Stimulated activated CD8-positive, alpha-beta memory T cell treated with anti-CD3 and anti-CD28 coated beads, Interleukin-4, amount 100 ng/mL, for 48 hours (primary cell): ENCODE measurements at regions not wholly inside any gene's neighbourhood (a gene's known extent, or its start where the extent isn't known, plus 50 kb on each side); places are given as distances from the start of the nearest gene placed in this dataset.
"Not testable (repeated sequence)": the region's sequence is repeated elsewhere in the genome, so short reads cannot be mapped to it uniquely, and the experiment has no call there.

Source experiments
- DNase-seq: peaks from one replicate; pipeline ENCODE4 v3.0.0-alpha.2; 2020

DNA sequence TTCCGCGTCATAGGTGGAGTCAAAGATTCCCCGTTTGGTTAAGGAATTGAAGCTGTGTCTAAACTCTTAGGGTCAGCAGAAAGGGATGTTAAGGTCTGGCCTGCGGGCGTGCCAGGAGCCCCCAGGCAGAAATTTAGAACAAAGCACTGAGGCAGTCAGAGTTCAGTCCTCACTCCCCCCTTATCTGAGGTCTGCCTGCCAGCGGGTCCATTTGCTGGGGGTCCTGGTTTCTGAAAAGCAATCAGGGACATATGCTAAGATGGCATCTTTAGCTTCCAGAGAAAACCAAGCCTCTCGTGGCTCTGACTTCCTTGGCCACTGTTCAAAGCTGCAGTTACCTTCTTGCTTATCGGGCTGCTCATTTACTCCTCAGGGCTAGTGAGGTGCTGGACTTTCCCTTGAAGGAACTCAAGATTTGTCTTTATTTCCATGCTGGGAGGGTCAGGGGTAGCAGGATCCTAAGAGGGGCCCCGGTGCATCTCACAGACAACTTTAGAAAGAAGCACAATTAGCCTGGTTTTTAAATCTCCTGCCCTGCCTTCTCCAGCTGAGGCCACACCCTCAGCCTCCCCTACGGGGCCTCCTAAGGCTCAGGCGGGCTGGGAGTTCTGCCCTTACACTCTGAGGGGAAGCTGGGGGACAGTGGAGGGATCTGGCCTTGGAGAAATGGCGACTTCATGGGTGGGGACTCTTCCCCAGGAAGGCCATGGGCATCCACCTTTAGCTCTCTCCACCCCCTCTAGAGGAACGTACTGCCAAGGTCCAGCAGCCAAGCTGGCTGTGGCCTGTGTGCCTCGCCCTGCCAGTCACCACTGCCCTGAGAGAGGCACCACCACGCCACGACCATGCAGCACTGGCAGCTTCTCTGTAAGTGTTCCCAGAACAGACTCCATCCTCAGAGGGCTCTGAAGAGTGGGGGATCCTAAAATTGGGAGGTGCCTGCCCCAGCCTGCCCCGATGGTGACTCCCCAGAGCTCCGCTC is 121.1 kb upstream of the MTLN start:
- not testable (repeated sequence) for DNase-seq

DNA sequence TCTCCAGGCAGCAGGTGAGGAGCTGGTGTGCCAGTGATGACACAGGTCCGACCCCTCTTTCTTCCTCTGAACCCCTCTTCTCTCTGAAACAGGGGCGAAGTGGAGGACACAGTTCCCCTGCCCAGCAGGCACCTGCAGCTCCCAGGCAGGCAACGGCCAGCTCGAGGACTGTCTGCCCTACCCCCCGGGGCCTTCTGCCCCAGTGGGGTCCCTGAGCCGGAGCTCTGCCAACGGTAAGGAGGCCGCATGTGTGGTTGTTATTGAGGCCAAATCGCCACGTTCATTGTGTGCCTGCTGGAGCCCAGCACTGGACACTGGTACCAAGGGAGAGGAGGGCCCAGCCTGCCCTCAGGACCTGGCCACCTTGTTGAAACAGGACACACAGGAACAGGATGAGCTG is 119.3 kb upstream of the MTLN start:
- not testable (repeated sequence) for DNase-seq

DNA sequence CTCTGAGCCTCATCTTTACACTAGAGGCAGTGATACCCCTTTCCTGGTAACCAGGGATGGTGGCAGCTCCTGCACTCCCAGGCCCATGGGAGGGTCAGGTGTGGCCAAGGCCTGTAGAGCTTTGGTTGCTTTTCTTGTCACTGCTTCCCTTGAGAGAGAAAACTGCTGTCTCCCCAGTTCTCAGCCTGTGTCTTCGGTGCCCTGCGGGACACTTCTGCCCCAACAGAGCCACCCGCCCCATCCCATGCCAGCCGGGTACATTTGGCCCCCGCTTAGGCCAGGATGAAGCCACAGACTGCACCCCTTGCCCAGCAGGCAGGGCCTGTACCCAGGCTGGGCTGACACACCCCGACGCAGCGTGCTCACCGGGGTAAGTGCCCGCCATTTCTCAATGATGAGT is 117.4 kb upstream of the MTLN start:
- DNase-seq, result not testable (repeated sequence)

DNA sequence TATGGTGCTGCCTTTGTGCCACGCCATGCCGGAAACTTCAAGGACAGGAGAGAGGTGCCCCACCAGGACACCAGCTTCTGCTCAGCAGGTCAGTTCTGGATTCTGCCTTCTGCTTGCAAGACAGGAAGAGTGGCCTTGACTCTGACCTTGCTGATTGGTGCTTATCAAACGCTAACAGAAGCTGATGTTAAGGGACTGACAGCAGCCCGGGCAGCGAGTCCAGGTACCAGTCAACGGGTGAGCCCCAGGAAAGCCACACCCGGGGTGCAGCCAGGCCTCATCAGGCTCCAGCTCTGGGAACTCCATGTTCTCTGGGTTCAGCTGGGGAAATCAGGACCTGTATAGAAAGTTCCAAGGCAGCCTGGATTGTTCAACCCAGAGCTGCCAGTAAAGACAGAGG is 116.8 kb upstream of the MTLN start:
- DNase-seq, result not testable (repeated sequence)

DNA sequence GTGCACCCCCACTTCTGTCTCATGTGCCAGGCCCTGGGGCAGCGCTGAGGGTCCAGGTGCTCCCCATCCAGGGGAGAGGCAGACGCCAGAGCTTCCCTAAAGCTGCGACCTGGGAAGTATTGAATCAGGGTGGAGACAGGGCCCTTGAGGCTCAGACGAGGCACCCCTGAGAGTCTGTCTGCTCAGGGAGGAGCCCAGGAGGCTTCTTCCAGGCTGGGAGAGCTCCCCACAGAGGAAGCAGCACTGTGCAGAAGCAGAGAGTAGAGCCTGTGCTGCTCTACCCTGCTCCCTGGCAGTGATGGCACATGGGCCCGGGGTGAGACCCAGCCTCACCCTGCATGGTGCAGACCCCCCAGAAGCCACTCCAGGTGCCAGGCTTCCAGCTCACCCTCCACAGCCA is 116.3 kb upstream of the MTLN start:
- DNase-seq, result not testable (repeated sequence)

DNA sequence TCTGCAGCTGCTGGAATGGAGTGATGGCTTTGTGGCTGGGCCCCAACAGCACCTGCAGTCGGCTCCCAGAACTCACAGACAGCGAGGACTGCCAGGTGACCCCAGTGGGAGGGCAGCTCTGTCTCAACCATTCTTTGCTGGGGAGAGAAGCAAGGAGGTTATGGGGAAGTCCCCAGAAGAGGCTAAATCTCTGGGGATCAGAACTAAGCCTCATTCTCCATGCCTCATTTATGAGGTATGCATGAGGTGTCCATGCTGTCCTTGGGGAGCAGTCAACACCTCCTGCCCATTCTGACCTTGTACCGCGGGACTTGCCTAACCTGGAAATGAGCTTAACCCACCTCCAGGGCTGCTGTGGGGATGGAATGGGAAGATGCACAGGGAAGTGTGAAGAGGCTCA is 111.5 kb upstream of the MTLN start:
- DNase-seq, result not testable (repeated sequence)

DNA sequence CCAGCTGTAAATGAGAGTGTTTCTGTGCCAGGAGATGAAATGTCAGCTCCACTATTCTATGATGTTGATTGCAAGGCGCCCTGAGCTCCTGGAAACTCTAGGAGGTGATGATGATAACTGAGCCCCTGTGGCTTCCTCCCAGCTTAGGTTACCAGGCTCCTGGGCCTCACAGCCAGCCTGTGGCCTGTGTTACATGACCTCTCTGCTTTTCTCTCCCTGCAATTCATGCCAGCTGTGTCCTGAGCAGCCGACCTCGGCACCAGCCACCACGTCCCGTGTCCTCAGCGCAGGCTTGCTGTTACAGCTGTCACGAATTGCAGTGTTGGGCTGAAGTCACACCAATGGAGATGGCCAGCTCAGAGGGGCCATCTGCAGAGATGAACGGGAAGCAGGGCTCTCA is 110.2 kb upstream of the MTLN start:
- not testable (repeated sequence) for DNase-seq

DNA sequence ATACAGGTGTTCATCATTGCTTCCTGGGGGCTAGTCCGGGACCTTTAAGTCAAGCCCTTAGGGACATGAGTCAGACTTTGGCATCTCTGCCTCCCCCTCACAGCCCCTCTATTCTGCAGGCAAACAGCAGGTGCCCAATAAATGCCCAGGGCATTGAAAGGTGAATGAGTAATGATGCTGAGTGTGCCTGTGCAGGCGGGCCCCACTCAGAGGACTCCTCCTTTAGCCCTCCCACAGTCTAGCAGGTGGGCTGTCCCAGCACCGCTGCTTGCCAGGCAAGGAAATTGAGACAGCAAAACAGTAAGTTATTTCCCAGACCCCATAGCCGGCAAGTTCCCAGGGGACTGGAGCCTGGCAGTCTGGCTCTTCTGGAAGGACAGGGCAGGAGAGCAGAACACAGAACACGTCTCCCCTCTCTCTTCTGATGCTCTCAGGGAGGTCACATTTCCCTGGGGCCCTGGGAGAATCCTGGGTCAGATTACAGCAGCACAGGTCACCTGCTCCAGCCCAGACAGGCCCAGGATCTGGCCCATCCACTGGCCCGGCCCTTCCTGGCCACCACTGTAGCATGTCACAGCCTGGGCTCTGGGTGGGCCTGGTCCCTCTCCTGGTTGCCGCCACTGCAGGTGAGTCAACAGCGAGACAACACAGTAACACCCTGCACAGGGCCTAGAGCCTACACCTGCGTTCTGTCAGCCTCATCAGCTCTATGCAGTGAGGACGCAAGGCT is 108.7 kb upstream of the MTLN start:
- DNase-seq, result not testable (repeated sequence)

DNA sequence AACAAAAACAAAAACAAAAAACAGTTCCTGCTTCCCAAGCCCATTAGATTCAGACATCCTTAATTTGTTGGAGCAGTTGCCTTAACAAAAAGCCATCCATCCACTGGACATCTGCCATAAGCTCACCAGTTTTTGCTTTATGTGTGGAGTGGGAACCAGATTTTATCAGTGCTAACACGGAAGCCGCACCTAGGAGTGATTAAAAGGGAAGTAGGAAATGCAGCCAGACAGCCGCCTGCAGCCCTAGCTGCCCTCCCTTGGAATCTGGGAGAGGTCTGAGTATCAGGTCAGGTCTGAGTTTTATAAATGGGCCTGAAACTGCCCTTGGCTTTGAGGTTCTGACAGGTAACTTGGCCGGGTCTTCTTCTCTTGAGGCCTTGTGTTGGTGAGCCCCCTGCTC is 106.6 kb upstream of the MTLN start:
- not testable (repeated sequence) for DNase-seq

DNA sequence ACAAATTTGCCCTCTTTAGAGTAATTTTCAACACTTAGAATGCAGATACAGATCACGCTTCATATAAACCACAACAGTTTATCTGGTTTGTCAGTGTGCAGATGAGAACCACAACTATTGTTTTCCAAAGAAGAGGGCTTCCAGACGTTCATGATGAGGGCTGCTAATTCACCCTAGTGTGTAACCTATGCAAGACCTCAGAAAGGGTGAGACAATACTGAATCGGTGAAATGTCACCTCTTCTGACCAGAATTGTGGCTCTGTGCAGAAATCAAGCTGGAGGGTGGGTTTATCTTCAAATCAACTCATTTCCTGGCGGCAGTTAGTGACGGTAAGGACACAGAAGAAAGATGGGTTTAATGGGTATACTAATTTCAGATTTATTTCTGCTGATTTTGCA is 105.0 kb upstream of the MTLN start:
- DNase-seq, result not testable (repeated sequence)

DNA sequence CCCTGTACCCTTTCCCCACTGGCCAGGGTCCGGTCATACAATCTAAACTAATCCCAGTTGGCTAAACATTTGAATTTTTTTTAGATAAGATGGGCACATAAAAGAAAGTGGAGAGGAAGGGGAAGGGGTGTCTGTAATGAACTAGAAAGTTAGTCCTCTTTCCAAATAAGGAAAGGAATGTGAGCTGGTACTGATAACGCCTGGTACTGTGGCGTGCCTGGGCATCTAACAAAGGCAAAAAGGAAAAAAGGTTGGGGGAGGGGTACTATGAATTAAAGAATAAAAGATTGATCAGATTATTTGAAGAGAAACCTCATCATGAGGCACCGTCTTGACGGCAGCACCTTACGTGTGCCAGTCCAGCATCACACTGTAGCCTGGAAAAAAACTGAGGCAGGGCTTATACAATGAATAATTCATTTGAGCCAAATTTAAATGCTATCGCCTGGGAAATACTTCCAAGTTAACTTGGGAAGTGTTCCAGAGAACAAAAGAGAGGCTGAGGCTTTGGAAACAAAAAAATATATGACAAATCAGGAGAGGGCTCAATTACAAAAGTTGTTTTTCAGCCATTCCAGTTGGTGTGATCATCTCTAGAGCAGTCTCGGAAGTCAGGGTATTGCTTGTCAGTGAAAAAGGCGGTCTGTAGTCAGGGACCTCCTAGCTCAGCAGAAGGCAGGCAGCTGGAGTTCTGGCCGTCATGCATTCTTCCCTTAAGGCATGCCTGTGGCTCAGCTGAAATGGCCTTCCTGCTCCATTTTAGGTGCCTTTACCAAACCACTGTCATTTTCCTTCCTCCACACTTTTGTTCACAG is 103.9 kb upstream of the MTLN start:
- not testable (repeated sequence) for DNase-seq

DNA sequence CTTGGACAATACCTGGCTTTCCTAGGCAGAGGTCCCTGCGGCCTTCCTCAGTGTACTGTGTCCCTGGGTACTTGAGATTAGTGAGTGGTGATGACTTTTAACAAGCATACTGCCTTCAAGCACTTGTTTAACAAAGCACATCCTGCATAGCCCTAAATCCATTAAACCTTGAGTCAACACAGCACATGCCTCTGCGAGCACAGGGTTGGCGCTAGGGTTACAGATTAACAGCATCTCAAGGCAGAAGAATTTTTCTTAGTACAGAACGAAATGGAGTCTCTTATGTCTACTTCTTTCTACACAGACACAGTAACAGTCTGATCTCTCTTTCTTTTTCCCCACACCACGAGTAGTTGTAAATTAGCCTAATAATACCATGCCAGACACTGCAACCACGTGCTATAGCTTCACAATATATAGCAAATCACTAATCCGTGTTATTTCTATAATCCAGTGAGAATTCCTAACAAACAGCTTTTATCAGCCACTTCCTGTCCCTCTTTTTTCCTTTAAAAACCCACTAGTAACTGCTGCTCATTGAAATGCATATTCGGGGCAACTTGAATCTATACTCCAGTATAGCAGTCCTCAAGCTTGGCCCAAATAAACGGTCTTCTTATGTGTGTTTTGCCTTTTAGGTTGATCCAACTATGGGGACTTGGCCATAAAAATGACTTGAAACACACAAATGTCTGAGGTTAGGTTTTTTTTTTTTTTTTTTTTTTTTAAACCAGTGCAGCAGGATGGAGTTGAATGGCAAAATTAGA is 102.9 kb upstream of the MTLN start:
- DNase-seq, result not testable (repeated sequence)

DNA sequence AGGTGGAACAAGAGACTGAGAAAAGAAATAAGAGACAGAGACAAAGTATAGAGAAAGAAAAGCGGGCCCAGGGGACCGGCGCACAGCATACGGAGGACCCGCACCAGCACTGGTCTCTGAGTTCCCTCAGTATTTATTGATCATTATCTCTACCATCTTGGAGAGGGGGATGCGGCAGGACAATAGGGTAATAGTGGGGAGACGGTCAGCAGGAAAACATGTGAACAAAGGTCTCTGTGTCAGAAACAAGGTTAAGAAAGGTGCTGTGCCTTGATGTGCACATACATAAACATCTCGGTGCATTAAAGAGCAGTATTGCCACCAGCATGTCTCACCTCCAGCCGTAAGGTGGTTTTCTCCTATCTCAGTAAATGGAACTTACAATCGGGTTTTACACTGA is 102.1 kb upstream of the MTLN start:
- not testable (repeated sequence) for DNase-seq

DNA sequence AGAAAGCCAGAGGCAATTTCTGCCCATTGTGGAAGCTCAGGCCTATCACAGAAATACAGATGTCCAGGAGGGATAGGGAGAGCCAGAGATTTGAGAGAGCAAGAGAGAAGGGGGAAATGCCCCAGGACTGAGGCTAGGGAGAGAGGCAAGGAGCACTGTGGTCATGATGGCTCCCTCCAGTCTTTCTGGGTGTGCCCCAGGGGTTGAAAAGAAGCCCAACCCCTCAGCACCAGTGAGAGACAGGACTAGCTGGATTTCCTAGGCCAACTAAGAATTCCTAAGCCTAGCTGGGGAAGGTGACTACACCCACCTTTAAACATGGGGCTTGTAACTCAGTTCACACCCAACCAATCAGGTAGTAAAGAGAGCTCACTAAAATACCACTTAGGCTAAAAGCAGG is 100.7 kb upstream of the MTLN start:
- DNase-seq, result not testable (repeated sequence)

DNA sequence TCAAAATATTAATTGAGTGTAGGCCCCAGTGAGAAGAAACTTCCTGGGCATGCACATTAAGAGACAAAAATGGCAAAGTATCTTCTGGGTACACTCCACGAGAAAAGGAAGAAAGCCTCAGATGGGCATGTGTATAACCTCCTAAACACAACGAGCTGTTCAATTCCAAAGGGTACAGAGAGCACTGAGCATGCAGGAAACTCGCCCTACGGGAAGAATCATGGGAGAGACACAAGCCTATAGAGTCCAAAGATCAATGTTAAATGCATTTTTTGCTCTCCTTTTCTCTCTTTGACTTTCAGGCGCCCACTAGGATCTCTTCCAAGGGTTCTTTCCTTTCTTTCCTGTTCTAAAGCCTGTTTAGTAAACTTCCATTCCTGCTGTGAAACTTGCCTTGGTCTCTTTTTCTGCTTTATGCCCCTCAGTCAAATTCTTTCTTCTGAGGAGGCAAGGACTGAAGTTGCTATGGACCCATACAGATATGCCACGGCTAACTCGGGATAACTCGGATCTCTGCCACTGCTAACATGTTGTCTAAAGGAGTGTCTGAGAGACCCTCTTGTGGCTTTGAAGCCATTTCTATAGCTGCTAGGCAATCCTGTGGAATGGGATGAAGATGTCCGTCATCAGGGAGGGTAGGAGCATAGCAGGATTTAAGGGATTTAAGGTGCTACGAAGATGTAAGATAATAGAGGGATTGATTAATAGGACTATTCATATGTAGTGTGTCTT is 99.5 kb upstream of the MTLN start:
- DNase-seq, result not testable (repeated sequence)

DNA sequence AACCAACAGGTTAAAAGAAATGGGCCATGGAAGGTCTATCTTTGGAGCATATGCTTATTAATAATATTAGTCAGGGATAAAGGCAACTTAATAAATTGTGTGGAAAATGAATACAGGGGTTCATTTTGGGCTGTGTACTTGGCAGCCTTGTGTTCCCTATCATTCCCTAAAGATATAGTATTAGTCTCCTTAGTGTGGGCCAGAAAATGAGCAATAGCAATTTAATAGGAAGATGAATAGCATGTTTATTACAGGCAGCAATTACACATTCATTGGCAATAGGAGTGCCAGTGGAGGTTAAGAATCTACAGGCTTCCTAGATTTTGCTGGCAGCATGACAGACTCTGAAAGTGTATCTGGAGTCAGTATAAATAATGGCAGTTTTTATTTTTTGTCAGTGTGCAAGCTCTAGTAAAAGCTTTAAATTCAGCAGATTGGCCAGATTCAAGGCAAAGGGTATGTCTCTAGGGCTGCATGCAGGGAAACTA is 98.7 kb upstream of the MTLN start:
- not testable (repeated sequence) for DNase-seq

DNA sequence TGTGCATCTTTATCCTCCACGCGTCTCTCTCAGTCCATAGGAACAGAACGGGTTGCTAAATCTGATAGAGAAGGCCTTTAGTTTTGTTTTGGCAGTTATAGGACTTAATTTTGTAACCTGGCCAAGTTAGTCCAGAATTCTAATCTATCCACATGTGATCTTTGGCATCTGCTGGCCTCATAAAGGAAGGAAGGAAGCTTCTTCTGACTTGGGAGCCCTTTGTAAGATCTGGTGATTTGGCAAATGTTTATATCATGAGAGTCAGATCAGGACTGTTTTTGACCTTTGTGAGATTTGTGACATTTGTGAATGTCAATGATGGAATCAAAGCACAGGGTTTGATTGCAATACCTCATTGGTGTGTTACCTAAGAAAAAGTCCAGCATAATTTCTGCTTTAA is 96.4 kb upstream of the MTLN start:
- not testable (repeated sequence) for DNase-seq

DNA sequence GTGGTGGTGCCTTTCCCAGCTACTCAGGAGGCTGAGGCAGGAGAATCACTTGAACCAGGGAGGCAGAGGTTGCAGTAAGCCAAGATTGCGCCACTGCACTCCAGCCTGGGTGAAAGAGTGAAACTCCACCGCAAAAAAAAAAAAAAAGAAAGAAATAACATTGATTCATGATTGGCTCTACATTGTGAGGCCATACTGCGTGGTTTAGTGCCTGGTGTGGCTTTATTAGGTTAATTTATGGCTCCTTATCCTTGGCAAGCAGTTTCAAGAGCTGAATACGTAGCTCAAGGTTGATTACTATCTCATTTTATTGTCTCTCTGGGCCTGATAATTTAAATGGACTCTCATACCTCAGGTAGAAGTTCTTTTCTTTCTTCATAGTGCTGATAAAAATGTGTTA is 80.5 kb upstream of the MTLN start:
- not testable (repeated sequence) for DNase-seq

DNA sequence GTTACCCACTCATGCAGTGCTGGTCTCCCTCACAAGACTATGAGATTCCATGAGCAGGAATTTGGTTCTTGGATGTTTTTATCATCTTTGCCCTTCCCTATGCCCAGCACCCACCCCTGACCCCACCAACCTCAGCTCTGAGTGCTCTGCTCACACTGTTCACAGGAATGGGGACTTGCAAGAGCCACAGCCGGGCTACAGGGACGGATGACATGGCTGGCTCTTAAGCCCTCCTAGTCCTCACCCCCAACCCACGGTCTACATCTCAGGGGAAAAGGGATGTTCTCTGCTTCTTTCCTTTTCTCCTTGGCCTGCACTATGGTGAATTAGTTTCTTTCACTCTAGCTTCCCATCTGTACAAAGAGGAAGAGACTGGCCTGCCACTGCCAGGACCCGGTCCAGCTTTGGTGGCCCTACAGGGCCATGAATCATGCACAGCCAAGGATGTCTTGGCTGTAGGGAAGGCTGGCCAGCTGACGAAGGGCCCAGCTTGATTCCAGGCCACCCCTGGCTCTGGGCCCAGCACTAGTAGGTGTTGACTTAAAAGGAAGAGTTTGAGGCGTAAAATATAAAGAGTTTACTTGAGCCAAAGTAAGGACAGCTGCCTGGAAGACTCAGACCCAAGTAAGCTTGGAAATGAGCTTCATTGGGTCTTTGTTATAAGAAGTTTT is 79.7 kb upstream of the MTLN start:
- DNase-seq, result not testable (repeated sequence)

DNA sequence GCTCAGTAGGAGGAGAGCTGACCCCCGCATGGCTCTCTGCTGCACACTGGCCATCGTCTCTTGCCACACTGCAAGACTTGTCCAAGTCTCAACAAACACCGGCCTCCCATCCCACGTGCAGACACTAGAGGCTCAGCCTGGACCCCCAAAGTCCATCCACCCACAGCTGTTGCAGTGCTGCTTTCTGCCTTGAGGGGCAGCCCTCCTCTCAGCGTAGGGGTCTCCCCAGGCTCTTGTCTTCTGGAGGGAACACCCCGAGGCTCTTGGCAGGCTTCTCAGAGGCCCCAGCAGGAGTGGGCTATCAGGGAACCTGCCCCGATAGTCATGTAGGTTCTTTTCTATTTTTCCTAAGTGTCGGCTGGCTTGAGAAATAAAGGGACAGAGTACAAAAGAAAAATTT is 75.5 kb upstream of the MTLN start:
- not testable (repeated sequence) for DNase-seq

DNA sequence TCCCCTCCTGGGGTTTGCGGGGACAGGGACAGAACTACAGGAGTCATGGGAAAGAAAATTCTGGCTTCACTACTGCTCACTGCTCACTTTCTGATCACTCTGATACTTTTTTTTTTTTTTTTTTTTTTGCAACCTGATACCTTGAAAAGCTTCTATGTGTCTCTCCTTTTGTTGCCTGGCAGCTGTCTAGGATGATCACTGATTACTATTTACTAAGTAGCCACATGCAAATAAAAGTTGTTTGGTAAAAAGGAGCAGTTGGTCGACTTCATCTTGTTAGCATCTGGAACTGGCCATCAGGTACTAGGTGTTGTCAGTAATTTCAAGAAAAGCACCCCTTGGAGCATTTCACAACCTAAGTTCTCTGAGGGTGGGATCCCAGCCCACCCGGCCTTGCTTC is 74.9 kb upstream of the MTLN start:
- not testable (repeated sequence) for DNase-seq
